Frontal cortex (tissue), 3 donors: ENCODE measurements at regions not wholly inside any gene's neighbourhood (a gene's known extent, or its start where the extent isn't known, plus 50 kb on each side); places are given as distances from the start of the nearest gene placed in this dataset.
"Not testable (repeated sequence)": the region's sequence is repeated elsewhere in the genome, so short reads cannot be mapped to it uniquely, and the experiment has no call there.

Source experiments
- DNase-seq, 2 donors: peaks; one replicate each; pipeline ENCODE4 v3.0.0; 2012; ENCODE audit warnings: low spot score in 2 of 2
- FAIRE-seq: peaks from 2 replicates; lab custom pipeline; 2012; peaks lifted over from hg19 to GRCh38; lab: Jason Lieb, UNC
- donor health status: control.
- donor health status: control.
- donor health status: control.

DNA sequence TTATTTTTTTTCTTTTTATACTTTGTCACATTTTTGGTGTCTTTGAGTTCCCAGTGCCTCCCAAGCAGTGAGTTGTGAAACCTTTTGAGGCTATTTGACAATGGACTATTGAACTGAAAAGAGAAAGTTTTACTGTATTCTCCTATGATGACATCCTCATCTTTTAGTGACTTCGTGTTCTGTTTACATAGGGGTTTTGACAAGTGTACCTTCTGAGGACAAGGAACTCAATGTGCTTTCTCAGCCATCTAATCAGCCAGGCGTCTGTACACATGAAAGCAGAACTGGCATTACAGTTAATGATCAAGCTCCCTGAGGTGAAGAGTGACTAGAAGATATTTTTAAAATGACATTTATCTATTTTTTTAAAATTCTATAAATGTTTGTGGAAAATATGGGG is 175.5 kb downstream of the ANXA1 start:
- no peak for DNase-seq
- no peak for FAIRE-seq

DNA sequence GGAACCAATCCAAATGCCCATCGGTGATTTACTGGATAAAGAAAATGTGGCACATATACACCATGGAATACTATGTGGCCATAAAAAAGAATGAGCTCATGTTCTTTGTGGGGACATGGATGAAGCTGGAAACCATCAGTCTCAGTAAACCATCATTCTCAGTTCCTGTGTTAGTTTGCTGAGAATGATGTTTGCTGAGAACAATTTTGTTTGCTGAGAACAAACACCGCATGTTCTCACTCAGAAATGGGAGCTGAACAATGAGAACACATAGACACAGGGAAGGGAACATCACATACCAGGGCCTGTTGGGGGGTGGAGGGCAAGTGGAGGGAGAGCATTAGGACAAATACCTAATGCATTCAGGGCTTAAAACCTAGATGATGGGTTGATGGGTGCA is 185.5 kb downstream of the ANXA1 start:
- not testable (repeated sequence) for DNase-seq, FAIRE-seq

DNA sequence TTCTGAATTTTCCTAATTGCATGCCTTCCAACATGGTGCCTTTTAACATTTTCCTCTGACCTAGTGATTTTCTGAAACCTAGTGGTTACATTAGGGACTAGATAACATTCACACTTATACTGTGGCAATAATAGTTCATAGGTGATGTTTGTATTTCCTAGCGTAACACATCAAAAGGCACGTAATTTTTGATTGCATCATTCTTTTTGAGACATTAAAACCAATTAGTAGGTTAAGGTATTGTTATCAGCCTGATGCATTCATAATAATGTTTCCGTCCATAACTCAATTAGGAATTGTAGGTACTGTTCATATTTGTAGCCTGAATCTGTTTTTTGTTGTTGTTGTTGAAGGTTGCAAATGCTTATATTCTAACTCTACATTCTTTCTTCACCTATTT is 192.4 kb downstream of the ANXA1 start:
- DNase-seq (no peak), FAIRE-seq (no peak)

DNA sequence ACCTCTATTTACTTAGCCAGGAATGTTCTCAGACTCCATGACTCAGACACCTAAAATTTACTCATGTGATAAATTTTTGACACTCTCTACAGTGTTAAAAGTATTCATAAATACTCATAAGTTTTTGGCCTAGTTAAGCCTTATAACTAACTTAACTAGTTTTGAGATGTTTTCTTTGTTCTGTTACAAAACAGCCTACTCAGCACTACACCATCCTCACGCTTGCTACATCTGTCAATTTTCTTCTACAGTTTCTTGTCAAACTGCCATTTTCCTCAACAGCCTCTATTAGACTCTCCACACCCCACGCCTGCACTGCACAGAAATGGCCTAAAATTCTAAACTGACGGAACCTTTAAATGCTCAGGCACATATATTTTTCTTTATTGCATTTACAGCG is 195.5 kb downstream of the ANXA1 start:
- no peak for FAIRE-seq
- DNase-seq = no peak

DNA sequence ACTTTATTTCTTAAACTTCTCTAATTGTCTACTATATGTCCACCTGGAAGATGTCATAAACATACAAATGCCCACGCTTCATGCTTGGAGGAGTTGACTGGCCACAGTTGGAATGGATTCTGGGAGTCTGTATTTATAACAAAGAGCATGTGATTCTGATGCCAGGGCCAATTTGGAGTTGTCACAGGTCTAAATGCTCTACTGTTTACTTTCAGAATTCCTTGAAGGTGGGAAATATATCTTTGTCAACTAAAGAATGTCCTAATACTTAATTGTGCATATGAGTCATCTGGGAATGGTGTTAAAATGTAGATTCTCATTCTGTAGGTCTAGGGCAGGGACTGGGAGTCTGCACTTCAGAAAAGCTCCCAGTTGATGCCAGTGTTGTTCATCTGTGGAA is 196.1 kb downstream of the ANXA1 start:
- DNase-seq (no peak), FAIRE-seq (no peak)

DNA sequence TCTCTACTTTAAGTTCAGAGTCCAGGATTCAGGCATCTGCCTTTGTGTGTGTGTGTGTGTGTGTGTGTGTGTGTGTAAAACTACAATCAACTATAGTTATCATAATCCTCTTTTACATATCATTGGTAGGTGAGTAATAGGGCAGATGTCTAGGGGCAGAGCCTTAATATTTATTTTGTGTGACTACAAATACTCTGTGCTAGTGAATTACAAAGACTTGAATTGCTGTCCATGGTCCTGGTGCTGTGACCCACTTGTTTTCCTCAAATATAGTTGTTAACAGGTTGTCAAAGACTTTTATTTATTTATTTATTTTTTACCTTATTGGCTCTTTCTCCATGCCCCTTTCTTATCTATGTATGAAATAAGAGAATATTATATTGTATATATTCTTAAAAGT is 196.8 kb downstream of the ANXA1 start:
- FAIRE-seq (no peak), DNase-seq (no peak)

DNA sequence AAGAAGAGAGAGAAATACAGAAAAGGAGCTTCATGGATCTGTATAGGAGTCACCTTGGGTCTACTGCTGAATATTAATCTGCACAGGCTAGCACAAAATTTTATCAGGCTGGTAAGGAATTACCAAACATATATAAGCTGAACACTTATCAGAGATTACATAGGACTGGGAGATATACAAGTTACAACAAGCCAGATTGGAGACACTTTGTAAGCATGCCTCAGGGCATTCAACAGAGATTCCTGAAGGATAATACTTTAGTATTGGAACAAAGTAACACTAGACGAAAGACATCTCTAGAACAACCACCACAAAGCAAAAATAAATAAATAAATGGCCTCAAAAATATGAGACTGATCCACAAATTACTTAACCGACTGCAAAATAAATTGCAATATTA is 197.8 kb downstream of the ANXA1 start:
- no peak for FAIRE-seq

DNA sequence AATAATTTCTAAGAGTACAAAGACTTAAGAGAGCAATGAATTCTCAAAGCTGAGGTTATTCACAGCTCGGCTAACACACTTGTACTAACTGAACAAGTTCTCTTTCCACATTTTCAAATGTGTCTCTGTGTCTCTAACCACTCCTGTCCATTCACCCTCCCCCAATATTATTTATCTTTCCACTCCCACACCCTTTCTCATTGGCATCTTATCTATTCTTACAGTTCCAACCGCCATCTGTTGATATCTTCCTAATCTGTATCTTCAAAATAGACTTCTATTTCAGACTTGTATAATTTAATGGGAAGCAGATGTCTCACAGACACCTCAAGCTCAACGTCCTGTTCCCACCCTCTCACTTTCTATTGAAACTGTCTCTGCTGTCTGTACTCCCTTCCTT is 205.9 kb downstream of the ANXA1 start:
- FAIRE-seq = no peak
- DNase-seq = no peak

More for the DNA sequence above, 197.8 kb downstream of the ANXA1 start:
- no peak for DNase-seq

DNA sequence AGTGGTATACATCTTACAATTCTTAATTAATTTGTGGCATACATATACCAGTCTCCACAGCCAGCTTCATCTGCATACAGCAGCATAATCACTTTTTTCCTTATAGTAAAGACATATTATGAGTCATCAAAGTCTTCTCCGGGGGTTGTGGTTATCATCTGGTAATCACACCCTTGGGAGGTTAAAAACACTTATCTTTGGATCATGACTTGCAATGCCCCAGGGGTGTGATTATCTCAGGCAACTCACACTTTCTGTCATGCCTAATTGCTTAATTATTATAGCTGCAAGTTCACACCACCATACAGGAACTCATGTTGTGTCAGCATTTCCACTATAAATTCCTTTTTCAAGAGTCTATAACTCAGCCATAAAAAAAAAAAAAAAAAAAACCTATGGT is 218.4 kb downstream of the ANXA1 start:
- DNase-seq = no peak

DNA sequence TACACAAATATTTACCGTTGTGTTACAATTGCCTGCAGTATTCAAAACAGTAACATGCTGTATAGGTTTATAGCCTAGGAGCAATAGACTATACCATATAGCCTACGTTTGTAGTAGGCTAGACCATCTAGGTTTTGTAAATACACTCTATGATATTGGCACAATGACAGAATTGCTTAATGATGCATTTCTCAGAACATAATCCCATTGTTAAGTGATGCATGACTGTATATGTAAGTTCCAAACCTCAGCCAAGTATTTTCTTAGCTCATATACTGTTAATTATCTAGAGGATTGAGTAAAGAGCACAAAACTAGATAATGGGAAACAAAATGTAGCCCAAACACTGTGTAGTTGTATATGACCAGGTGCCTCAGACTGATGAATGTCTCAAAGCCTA is 220.1 kb downstream of the ANXA1 start:
- FAIRE-seq (no peak), DNase-seq (no peak)

More for the DNA sequence above, 218.4 kb downstream of the ANXA1 start:
- FAIRE-seq = no peak

DNA sequence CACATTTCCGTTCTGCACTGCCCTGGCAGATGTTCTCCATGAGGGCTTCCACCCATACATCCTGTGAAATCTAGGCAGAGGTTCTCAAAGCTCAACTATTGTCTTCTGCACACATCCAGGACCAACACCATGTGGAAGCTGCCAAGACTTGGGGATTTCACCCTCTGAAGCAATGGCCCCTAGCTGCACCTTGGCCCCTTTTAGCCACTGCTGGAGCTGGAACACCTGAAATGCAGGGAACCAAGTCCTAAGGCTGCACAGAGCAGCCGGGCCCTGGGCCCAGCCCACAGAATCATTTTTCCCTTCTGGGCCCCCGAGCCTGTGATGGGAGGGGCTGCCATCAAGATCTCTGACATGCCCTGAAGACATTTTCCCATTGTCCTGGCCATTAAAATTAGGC is 228.7 kb downstream of the ANXA1 start:
- DNase-seq = no peak
- FAIRE-seq = no peak

DNA sequence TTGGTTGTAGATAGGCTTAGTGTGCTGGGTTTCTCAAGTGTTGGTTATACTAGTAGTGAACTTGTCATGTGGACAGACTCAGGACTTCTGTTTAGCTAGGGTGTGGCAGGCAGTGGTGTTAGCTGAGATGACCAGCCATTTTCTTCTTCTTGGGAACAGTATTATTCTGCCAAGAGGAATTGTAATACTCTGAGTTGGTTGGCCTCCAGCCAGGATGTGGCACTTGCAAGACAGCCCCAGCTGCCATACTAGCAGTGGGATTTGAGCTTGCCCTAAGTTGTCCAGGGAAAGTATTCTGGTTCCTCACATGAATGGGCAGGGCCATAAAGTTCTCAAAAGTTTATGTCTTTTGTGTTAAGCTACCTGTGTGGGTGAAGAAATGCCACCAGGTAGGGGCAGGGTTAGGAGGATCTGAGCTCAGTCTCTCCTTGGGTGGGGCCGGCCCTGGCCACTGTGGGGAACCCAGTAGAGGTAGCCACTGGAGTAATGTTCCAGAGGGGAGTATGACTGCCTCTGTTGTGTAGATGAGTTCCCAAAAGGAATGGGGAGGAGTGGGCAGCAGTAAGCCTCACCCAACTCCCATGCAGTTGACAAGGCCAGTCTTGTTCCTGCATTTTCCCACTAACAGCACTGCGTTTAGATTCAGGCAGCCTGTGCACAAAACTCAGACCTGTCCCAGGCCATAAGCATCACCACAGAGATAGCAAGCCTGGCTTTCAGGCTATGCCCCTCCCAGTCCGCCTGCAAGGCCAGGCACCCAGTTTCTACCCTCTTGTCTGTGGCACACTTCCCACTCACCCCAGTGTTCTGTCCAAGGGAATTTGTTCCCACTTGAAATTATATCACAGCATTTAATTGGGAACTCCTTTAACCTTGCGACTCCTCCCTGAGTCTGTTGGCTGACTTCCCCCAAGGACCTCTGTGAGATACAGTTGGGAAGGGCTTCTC is 250.7 kb downstream of the ANXA1 start:
- FAIRE-seq (no peak), DNase-seq (no peak)

DNA sequence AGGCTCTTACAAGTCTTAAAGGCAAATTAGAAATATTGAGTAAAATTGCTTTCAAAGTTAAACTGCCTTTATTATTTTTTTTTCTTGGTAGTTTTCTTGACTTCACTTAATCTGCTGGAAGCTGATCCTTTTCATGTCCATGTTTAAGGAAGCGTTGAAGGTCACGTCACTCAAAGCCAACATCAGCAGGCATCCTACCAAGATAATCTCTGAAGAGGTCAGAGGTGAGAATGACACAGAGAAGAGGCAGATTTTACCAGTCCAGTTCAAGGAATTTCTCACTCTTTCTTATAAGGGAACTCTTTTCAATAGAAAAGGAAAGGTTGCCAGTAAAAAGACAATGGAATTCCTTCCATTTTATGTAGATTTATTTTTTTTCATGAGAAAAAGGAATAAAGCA is 259.8 kb downstream of the ANXA1 start:
- no peak for FAIRE-seq

DNA sequence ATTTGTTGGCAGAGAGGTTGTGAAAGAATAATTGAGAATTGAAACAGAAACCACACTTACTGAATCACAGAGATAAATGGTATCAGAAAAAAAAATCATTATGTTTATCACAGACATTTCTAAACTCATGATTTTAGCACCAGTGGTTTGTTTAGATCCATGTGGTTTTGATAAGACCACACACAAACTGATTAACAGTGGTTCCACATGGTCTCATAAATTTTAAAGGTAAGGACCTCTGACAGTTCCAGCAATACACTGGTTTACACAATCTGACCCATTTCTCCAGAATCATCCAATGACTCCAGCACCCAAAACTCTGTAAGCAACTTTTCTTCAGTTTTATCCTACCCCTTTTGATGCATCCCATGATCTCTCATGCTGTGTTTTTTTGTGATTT is 261.2 kb downstream of the ANXA1 start:
- DNase-seq (no peak), FAIRE-seq (no peak)

More for the DNA sequence above, 259.8 kb downstream of the ANXA1 start:
- DNase-seq = no peak

DNA sequence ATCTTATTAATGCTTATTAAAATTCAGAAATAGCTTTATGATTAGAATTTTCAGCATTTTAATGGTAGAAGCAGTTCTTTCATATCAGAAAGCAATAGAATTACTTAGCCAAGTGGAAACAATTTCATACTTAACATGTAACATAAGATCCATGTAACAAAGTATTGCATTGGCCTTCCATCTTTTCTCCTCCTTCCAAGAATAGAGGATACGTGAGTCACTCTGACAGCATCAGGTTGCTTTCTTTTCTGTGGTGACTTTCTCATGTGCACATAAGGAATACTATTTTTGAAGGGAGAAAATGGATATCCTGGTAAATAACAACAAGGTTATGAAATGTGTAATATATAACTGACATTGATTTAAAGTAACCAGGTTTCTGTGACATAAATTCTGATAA is 272.2 kb downstream of the ANXA1 start:
- no peak for DNase-seq
- FAIRE-seq = no peak

DNA sequence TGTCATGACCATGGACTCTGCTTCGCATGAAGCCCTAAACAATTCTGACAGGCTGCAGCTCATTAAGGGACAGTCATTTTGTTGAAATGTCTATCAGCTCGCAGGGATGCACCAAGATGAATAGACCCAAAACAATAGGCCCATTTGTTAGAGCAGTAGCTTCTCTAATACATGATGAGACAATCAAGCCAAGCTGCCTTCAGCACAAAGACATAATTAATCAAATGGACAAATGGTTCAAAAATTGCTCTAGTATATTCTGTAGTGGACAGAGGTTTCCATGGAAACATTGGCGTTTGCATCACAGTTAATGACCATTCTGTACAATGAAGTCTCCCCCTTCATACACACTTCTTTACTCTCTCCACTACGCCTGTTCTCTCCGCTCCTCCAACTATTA is 274.6 kb downstream of the ANXA1 start:
- no peak for DNase-seq
- FAIRE-seq = no peak

DNA sequence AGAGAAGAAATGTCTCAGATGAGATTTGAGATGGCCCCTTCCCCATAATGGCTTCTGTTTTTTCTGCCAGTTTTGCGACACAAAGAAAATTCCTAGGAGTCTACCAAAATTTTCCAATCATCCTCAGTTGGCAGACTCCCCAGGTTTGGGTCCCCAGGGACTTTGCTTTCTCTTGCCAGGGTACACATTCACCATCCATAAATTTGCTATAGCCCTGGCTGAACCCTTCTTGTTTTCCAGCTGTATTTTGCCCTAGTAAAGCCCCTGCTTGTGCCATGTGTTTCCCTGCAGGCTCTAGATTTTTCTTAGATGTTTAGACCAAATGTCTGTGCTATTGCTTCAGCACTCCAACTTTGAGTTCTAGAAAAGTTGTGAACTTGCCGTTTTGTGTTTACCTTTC is 283.2 kb downstream of the ANXA1 start:
- FAIRE-seq (no peak), DNase-seq (no peak)

DNA sequence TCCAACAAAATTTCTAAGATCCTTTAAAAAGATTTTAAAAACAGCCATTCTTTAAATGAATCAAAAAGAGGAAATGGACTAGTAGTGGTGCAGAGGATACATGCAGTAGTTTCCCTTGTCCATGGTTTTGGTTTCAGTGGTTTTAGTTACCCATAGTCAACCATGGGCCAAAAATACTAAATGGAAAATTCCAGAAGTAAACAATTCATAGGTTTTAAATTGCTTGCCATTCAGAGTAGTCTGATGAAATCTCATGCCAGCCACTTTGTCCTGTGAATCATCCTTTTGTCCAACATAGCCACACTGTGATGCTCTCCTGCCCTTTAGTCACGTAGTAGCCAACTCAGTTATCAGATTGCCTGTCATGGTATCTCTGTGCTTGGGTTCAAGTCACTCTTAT is 286.1 kb downstream of the ANXA1 start:
- FAIRE-seq (no peak), DNase-seq (no peak)

DNA sequence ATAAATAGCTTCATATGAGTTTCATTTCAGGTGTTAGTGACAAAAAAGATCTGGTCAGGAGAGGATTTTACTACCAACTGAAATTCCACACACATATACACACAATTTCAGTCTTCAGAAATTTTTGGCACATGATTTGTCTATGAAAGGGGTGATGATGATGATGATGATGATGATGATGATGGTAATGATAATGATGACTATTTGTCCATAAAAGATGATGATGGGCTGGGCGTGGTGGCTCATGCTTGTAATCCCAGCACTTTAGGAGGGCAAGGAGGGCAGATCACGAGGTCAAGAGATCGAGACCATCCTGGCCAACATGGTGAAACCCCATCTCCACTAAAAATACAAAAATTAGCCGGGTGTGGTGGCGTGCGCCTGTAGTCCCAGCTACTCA is 288.2 kb downstream of the ANXA1 start:
- not testable (repeated sequence) for DNase-seq, FAIRE-seq

DNA sequence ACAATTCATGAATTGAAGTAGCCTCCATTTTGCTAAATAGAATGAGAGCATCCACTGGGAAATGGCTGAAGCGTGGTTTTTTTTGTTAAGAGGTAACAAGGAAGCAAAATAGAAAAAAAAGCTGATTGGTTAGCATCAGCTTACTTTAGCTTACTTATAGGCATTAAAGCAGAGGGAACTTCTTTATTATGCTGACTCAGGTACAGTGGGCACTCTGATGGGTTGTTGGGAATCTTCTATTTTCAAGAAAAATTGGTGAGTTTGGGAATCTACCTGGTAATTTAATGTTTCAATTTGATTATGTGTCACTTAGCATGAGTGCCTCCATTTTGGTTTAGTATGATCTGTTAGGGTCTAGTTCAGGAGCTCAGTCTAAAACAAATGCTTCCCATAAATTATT is 289.6 kb downstream of the ANXA1 start:
- DNase-seq = no peak
- FAIRE-seq = no peak

DNA sequence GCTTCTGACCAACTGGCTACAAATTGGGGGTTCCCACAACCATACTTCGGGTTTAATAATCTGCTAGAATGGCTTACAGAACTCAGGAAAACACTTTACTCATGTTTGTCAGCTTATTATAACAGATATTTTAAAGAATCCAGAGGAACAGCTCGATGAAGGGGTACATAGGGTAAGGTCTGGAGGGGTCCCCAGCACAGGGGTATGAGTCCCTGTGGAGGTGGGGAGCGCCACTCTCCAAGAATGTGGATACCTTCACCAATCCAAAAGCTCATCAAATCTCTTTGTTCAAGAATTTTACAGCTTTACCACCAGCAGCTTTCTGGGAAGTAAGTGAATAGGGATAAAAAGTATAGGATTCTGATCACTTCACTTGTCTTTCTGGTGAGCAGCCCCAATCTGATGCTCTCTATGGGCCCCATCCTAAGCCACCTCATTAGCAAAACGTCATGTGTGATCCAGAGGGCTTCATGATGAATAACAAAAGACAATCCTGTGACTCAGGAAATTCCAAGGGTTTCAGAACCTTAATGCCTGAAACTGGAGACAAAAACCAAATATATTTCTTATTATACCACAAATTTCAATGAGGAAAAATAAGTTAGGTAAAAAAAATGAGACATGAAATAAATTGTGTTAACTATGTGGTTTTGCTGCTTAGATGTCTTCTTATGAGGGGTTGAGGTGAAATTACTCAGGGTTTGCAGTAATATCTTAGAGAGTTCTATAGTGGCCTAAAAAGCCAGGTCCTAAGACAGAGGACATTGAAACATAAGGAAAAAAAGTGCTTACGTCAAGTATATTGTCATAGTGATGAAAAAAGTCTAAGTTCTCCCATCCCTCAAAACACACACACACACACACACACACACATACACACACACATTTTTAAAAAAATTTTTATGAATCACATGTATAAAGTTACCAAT is 290.5 kb downstream of the ANXA1 start:
- FAIRE-seq = no peak
- no peak for DNase-seq
